Vagina (tissue), 2 donors: ENCODE measurements at regions not wholly inside any gene's neighbourhood (a gene's known extent, or its start where the extent isn't known, plus 50 kb on each side); places are given as distances from the start of the nearest gene placed in this dataset.

ENCODE experiments used
- POLR2A ChIP-seq, 2 donors: fragments of 450-650 bp; IDR thresholded peaks; one replicate each; pipeline ENCODE4 v1.6.1; 2017; ENCODE audit warnings: antibody characterized with exemption in 2 of 2, mild to moderate bottlenecking in 2 of 2, moderate library complexity in 2 of 2
- POLR2AphosphoS5 ChIP-seq, 2 donors: sonication (generic); formaldehyde crosslinking; IDR thresholded peaks; one replicate each; pipeline ENCODE4 v1.9.0; 2017; ENCODE audit warnings: antibody characterized with exemption in 2 of 2, mild to moderate bottlenecking in 2 of 2, low read depth in 1 of 2; ENCODE audit not compliant: insufficient read depth in 1 of 2
- TF ChIP-seq, protein P1 (sequence below), 3 experiments: fragments of 450-650 bp in 2 of 3; fragments of 200-600 bp in 1 of 3; sonication (generic) in 1 of 3; IDR thresholded peaks; one replicate each; pipeline ENCODE4 v1.5.1; 2017 to 2019; ENCODE audit warnings: antibody characterized with exemption in 3 of 3, mild to moderate bottlenecking in 2 of 3, moderate library complexity in 2 of 3

DNA sequence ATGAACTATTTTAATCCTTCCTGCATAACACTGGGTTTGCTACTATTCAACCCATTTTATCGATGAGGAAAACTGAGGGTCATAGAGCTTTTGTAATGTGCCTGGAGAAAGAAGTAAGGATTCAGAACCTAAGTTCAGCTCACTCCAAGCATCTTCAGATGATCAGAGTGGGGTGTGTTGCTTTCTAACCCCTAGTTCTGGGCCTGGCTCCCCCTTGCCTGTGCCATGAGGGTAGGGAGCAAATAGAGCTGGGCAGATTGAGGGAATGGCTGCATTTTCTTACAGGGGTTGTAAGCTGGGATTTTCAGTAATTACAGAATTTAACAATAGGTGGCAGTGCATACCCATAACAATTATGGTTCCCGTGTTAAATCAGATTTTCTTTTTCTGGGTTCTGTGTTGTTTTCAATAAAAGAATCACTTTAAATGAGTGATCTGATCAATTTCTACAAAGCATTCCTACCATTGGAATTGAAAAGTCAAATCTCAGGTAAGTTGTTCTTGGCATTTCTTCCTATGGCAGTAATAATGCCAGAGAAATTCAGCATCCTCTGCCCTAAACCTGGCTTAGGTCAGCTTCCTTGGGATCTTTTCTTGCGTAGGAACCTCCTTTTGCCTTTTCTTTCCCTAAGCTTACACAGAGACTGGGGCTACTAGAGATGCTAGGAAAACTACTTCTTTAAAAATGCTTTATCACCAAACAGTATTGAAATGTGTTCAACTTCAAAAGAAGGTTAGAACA, 103.8 kb upstream of the IL12A start:
- TF ChIP-seq, protein P1, sequence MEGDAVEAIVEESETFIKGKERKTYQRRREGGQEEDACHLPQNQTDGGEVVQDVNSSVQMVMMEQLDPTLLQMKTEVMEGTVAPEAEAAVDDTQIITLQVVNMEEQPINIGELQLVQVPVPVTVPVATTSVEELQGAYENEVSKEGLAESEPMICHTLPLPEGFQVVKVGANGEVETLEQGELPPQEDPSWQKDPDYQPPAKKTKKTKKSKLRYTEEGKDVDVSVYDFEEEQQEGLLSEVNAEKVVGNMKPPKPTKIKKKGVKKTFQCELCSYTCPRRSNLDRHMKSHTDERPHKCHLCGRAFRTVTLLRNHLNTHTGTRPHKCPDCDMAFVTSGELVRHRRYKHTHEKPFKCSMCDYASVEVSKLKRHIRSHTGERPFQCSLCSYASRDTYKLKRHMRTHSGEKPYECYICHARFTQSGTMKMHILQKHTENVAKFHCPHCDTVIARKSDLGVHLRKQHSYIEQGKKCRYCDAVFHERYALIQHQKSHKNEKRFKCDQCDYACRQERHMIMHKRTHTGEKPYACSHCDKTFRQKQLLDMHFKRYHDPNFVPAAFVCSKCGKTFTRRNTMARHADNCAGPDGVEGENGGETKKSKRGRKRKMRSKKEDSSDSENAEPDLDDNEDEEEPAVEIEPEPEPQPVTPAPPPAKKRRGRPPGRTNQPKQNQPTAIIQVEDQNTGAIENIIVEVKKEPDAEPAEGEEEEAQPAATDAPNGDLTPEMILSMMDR (IDR thresholded peaks at IDR 0.05), result peak in 2 of 3 experiments; percentile 29 to 57
- TF ChIP-seq POLR2AphosphoS5 (IDR thresholded peaks at IDR 0.05; ENCODE audit: insufficient read depth in 1 of 2, low read depth in 1 of 2) (no peak), POLR2A (IDR thresholded peaks at IDR 0.05) (no peak)
